HepG2 (cell line): ENCODE measurements at regions not wholly inside any gene's neighbourhood (a gene's known extent, or its start where the extent isn't known, plus 50 kb on each side); places are given as distances from the start of the nearest gene placed in this dataset.

Source experiments
- ATAC-seq: fragments of 200-7000 bp; cut with Tn5 transposase; 3 replicates; pipeline ENCODE4 v1.9.1; 2020; ENCODE audit warnings: mild to moderate bottlenecking, moderate library complexity
- BruUV-seq: library from RNA; stranded (reverse); fragments of 400-500 nt; replicated peaks from 2 replicates; lab custom pipeline; 2021; lab: Mats Ljungman, UMichigan
- CTCF ChIA-PET: fragments of 300-600 bp; formaldehyde crosslinking; extraction: SDS; loops from one replicate; lab custom pipeline; 2021; ENCODE audit warnings: low total read pairs, inconsistent platforms, low intra/inter-chr PET ratio; lab: Yijun Ruan, JAX
- POLR2A ChIA-PET: fragments of 350-600 bp; sonication (Branson Sonifier 250); formaldehyde crosslinking; loops from one replicate; lab custom pipeline; 2020; ENCODE audit warnings: antibody characterized with exemption, inconsistent platforms; lab: Yijun Ruan, JAX
- DNase-seq: peaks from one replicate; pipeline ENCODE4 v3.0.0-alpha.2; 2015; ENCODE audit warnings: low spot score
- FAIRE-seq: peaks from 3 replicates; lab custom pipeline; 2011; peaks lifted over from hg19 to GRCh38; lab: Jason Lieb, UNC
- H2AFZ ChIP-seq: one replicate; pipeline ENCODE4 v1.6.1; 2011; ENCODE audit warnings: low read length, inconsistent platforms
- H3K27ac ChIP-seq: fragments of 300-600 bp; 3 replicates; pipeline ENCODE4 v1.8.0; 2011; ENCODE audit warnings: mixed run types, mild to moderate bottlenecking, mixed read lengths, low read length, inconsistent platforms; ENCODE audit not compliant: insufficient read depth; ENCODE audit errors: extremely low read length
- H3K27me3 ChIP-seq, 2 experiments: fragments of 200-600 bp in 1 of 2; 2 replicates in 1 of 2; 3 replicates in 1 of 2; pipeline versions ENCODE4 v1.6.0 to v1.8.0; 2011; ENCODE audit warnings: low read length in 2 of 2, mild to moderate bottlenecking in 2 of 2, moderate library complexity in 2 of 2, inconsistent platforms in 1 of 2; ENCODE audit not compliant: insufficient read depth in 2 of 2, control insufficient read depth in 1 of 2
- H3K36me3 ChIP-seq, 2 experiments: fragments of 200-600 bp in 1 of 2; replicated peaks in 1 of 2; 2 replicates in 1 of 2; 3 replicates in 1 of 2; pipeline versions ENCODE4 v1.5.1 to v1.8.0; 2011; ENCODE audit warnings: low read length in 2 of 2, inconsistent platforms in 1 of 2; ENCODE audit not compliant: insufficient read depth in 2 of 2, control insufficient read depth in 1 of 2
- H3K4me1 ChIP-seq: 2 replicates; pipeline ENCODE4 v1.5.1; 2012; ENCODE audit warnings: low read length, inconsistent platforms; ENCODE audit not compliant: insufficient read depth
- H3K4me2 ChIP-seq: 2 replicates; pipeline ENCODE4 v1.6.0; 2011; ENCODE audit warnings: low read depth, low read length, inconsistent platforms
- H3K4me3 ChIP-seq, 3 experiments: fragments of 200-600 bp in 1 of 3; sonication (generic), shearing (Covaris generic) in 1 of 3; replicated peaks in 1 of 3; 2 replicates each; pipeline ENCODE4 v1.5.1; 2011 to 2016; ENCODE audit warnings: low read length in 3 of 3, inconsistent platforms in 2 of 3, low read depth in 2 of 3, mild to moderate bottlenecking in 2 of 3, control low read depth in 1 of 3, mixed read lengths in 1 of 3; ENCODE audit not compliant: insufficient read depth in 1 of 3
- H3K79me2 ChIP-seq: one replicate; pipeline ENCODE4 v1.6.1; 2011; ENCODE audit warnings: low read length, inconsistent platforms; ENCODE audit not compliant: insufficient read depth
- H3K9ac ChIP-seq: 2 replicates; pipeline ENCODE4 v1.6.0; 2011; ENCODE audit warnings: mild to moderate bottlenecking, low read depth, low read length, inconsistent platforms; ENCODE audit not compliant: insufficient read depth
- H3K9me3 ChIP-seq: 2 replicates; pipeline ENCODE4 v1.5.1; 2012; ENCODE audit warnings: mild to moderate bottlenecking, low read length
- H4K20me1 ChIP-seq: 2 replicates; pipeline ENCODE4 v1.6.0; 2011; ENCODE audit warnings: inconsistent platforms, mild to moderate bottlenecking, low read length, moderate library complexity; ENCODE audit not compliant: insufficient read depth
- CENPBD1 ChIP-seq: sonication (generic); formaldehyde crosslinking; IDR thresholded peaks from 2 replicates; pipeline ENCODE4 v1.8.0; 2022; ENCODE audit warnings: missing genetic modification reagents, low read depth, mild to moderate bottlenecking, borderline replicate concordance
- E2F5 ChIP-seq: sonication (generic); formaldehyde crosslinking; conservative IDR thresholded peaks from 2 replicates; pipeline ENCODE4 v1.4.0; 2020; ENCODE audit warnings: missing genetic modification reagents
- KMT2A ChIP-seq: sonication (generic); formaldehyde crosslinking; IDR thresholded peaks from 2 replicates; pipeline ENCODE4 v1.4.0; 2020; ENCODE audit warnings: missing genetic modification reagents
- MIXL1 ChIP-seq: IDR thresholded peaks from 2 replicates; pipeline ENCODE4 v1.6.1; 2016
- SAP130 ChIP-seq: IDR thresholded peaks from 2 replicates; pipeline ENCODE4 v1.6.1; 2016; ENCODE audit warnings: low read depth
- SUZ12 ChIP-seq: fragments of 150-350 bp; IDR thresholded peaks from 2 replicates; pipeline ENCODE4 v1.6.1; 2014; ENCODE audit warnings: low read depth, low read length
- TOPORS ChIP-seq: sonication (generic); formaldehyde crosslinking; IDR thresholded peaks from 2 replicates; pipeline ENCODE4 v1.8.0; 2023; ENCODE audit warnings: mild to moderate bottlenecking, missing genetic modification reagents
- ZNF121 ChIP-seq: sonication (generic); formaldehyde crosslinking; IDR thresholded peaks from 2 replicates; pipeline ENCODE4 v1.5.0; 2020; ENCODE audit warnings: mild to moderate bottlenecking, missing genetic modification reagents
- ZNF33B ChIP-seq: sonication (generic); formaldehyde crosslinking; IDR thresholded peaks from 2 replicates; pipeline ENCODE4 v1.5.1; 2020; ENCODE audit warnings: mild to moderate bottlenecking, missing genetic modification reagents
- ZNF382 ChIP-seq: sonication (generic); formaldehyde crosslinking; IDR thresholded peaks from 2 replicates; pipeline ENCODE4 v1.5.0; 2020; ENCODE audit warnings: missing genetic modification reagents, mild to moderate bottlenecking, borderline replicate concordance
- ZNF460 ChIP-seq: sonication (generic); formaldehyde crosslinking; IDR thresholded peaks from 2 replicates; pipeline ENCODE4 v1.5.1; 2020; ENCODE audit warnings: missing genetic modification reagents, mild to moderate bottlenecking, borderline replicate concordance
- ZNF629 ChIP-seq: sonication (generic); formaldehyde crosslinking; conservative IDR thresholded peaks from 2 replicates; pipeline ENCODE4 v1.5.0; 2020; ENCODE audit warnings: missing genetic modification reagents
- ZSCAN21 ChIP-seq: sonication (generic); formaldehyde crosslinking; IDR thresholded peaks from 2 replicates; pipeline ENCODE4 v1.8.0; 2022; ENCODE audit warnings: mild to moderate bottlenecking, missing genetic modification reagents, moderate library complexity, borderline replicate concordance
- ZSCAN25 ChIP-seq: sonication (generic); formaldehyde crosslinking; IDR thresholded peaks from 2 replicates; pipeline ENCODE4 v1.8.0; 2022; ENCODE audit warnings: mild to moderate bottlenecking, missing genetic modification reagents
- WGBS: methylation state at CpG from one replicate; pipeline ENCODE4 v1.1.6; 2017; ENCODE audit warnings: low lambda C conversion rate; 5-methylcytosine and 5-hydroxymethylcytosine counted together
- in situ Hi-C: cut with HindIII; loops from 2 replicates; pipeline ENCODE4 v1.10.0; 2017; ENCODE audit warnings: low pct_unique_long_range_greater_than_20kb; ENCODE audit not compliant: extremely low pct_ligation_motif_present
- intact Hi-C: fragments of 100-400 bp; cut with micrococcal nuclease; formaldehyde crosslinking; loops from one replicate; pipeline ENCODE4 v1.10.0; 2022; ENCODE audit not compliant: unreplicated experiment
- TF ChIP-seq, protein P1 (sequence below): IDR thresholded peaks from 2 replicates; pipeline ENCODE4 v1.6.1; 2016; ENCODE audit warnings: missing compliant biosample characterization, missing genetic modification reagents, borderline replicate concordance
- TF ChIP-seq, protein P2 (sequence below): sonication (generic); formaldehyde crosslinking; IDR thresholded peaks from 2 replicates; pipeline ENCODE4 v1.5.1; 2020; ENCODE audit warnings: missing genetic modification reagents, mild to moderate bottlenecking, borderline replicate concordance
- TF ChIP-seq, protein P3 (sequence below), 2 experiments: sonication (generic) in 1 of 2; formaldehyde crosslinking in 1 of 2; IDR thresholded peaks; 2 replicates each; pipeline versions ENCODE4 v1.5.1 to v1.6.1; 2011 to 2020; ENCODE audit warnings: borderline replicate concordance in 1 of 2, low read depth in 1 of 2, low read length in 1 of 2, mild to moderate bottlenecking in 1 of 2, missing genetic modification reagents in 1 of 2, moderate library complexity in 1 of 2

DNA sequence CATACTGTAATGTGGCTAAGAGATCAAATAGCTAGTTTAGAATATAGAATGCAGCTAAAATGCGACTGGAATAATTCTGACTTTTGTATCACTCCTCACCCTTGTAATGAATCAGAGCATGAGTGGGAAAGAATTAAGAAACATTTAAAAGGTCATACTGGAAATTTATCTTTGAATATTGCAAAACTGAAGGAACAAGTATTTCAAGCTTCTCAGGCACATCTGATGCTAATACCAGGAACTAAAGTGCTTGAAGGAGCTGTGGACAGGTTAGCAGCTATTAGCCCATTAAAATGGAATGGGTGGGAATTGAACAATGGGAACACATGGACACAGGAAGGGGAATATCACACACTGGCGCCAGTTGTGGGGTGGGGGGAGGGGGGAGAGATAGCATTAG is 144.2 kb upstream of the ZNF91 start:
- ATAC-seq: no peak
- FAIRE-seq: no peak
- no peak for DNase-seq
- H4K20me1 ChIP-seq: no peaks in the 10 kb centered on the region
- H3K4me2 ChIP-seq: no peak overlapping the region
- BruUV-seq: no TSS peak
- in situ Hi-C loops (no loop called here), intact Hi-C loops (no loop called here)
- no peak overlapping the region for H3K4me3 ChIP-seq
- H3K9me3 ChIP-seq: peaks cover 93% of the 10 kb centered on the region
- POLR2A ChIA-PET: no interaction called here
- H3K27me3 ChIP-seq: no peaks in the 10 kb centered on the region
- no peak overlapping the region for H3K9ac ChIP-seq
- CTCF ChIA-PET: no interaction called here
- H2AFZ ChIP-seq: no peak overlapping the region
- no peaks in the 10 kb centered on the region for H3K4me1 ChIP-seq
- no peak overlapping the region for H3K27ac ChIP-seq
- 0% methylated on average over 2 of the region's 2 CpGs for WGBS
- H3K79me2 ChIP-seq: no peaks in the 10 kb centered on the region
- H3K36me3 ChIP-seq: no peaks in the 10 kb centered on the region
- TF ChIP-seq, protein P1, sequence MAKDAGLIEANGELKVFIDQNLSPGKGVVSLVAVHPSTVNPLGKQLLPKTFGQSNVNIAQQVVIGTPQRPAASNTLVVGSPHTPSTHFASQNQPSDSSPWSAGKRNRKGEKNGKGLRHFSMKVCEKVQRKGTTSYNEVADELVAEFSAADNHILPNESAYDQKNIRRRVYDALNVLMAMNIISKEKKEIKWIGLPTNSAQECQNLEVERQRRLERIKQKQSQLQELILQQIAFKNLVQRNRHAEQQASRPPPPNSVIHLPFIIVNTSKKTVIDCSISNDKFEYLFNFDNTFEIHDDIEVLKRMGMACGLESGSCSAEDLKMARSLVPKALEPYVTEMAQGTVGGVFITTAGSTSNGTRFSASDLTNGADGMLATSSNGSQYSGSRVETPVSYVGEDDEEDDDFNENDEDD: no peak
- TF ChIP-seq ZSCAN25 (CRISPR knock-in tag) (no peak), ZNF460 (CRISPR knock-in tag) (no peak), CENPBD1 (CRISPR knock-in tag) (no peak), ZNF121 (no peak), ZNF33B (no peak), ZNF382 (CRISPR knock-in tag) (no peak), E2F5 (CRISPR knock-in tag) (no peak), MIXL1 (CRISPR knock-in tag) (no peak), TOPORS (CRISPR knock-in tag) (no peak), KMT2A (CRISPR knock-in tag) (no peak), SAP130 (no peak), SUZ12 (no peak), ZNF629 (no peak), ZSCAN21 (CRISPR knock-in tag) (no peak)
- TF ChIP-seq, protein P2, sequence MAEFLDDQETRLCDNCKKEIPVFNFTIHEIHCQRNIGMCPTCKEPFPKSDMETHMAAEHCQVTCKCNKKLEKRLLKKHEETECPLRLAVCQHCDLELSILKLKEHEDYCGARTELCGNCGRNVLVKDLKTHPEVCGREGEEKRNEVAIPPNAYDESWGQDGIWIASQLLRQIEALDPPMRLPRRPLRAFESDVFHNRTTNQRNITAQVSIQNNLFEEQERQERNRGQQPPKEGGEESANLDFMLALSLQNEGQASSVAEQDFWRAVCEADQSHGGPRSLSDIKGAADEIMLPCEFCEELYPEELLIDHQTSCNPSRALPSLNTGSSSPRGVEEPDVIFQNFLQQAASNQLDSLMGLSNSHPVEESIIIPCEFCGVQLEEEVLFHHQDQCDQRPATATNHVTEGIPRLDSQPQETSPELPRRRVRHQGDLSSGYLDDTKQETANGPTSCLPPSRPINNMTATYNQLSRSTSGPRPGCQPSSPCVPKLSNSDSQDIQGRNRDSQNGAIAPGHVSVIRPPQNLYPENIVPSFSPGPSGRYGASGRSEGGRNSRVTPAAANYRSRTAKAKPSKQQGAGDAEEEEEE (CRISPR knock-in tag): no peak
- TF ChIP-seq, protein P3, sequence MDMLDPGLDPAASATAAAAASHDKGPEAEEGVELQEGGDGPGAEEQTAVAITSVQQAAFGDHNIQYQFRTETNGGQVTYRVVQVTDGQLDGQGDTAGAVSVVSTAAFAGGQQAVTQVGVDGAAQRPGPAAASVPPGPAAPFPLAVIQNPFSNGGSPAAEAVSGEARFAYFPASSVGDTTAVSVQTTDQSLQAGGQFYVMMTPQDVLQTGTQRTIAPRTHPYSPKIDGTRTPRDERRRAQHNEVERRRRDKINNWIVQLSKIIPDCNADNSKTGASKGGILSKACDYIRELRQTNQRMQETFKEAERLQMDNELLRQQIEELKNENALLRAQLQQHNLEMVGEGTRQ (IDR thresholded peaks at IDR 0.05; ENCODE audit: low read depth, low read length): no peak
- TF ChIP-seq, protein P3 (CRISPR knock-in tag; IDR thresholded peaks at IDR 0.05; ENCODE audit: borderline replicate concordance): no peak
